CD4-positive, alpha-beta T cell treated with Interleukin-17A for 4 hours (primary cell): ENCODE measurements at regions not wholly inside any gene's neighbourhood (a gene's known extent, or its start where the extent isn't known, plus 50 kb on each side); places are given as distances from the start of the nearest gene placed in this dataset.
"Not testable (repeated sequence)": the region's sequence is repeated elsewhere in the genome, so short reads cannot be mapped to it uniquely, and the experiment has no call there.

Experiments used
- DNase-seq: peaks from one replicate; pipeline ENCODE4 v3.0.0-alpha.2; 2020; ENCODE audit warnings: mixed read lengths

- not testable (repeated sequence) for DNase-seq
Measured at GRCh38 chr16:87124405-87124804, 192.8 kb downstream of the C16orf95 start.

- no peak for DNase-seq
Measured at GRCh38 chr16:87125206-87126155, 191.7 kb downstream of the C16orf95 start.

GRCh38 chr16:87126403-87127025 is 190.7 kb downstream of the C16orf95 start:
- no peak for DNase-seq

GRCh38 chr16:87127061-87127765 is 190.0 kb downstream of the C16orf95 start:
- no peak for DNase-seq

GRCh38 chr16:87127766-87128147 is 189.4 kb downstream of the C16orf95 start:
- DNase-seq: no peak

- DNase-seq: no peak
Measured at GRCh38 chr16:87129771-87130170, 187.4 kb downstream of the C16orf95 start.

GRCh38 chr16:87131061-87131995 is 185.9 kb downstream of the C16orf95 start:
- DNase-seq: no peak

GRCh38 chr16:87131996-87132345 is 185.2 kb downstream of the C16orf95 start:
- no peak for DNase-seq

GRCh38 chr16:87132361-87133014 is 184.7 kb downstream of the C16orf95 start:
- no peak for DNase-seq

- DNase-seq: no peak
Measured at GRCh38 chr16:87133112-87133850, 183.9 kb downstream of the C16orf95 start.

- no peak for DNase-seq
Measured at GRCh38 chr16:87133966-87134627, 183.1 kb downstream of the C16orf95 start.

GRCh38 chr16:87134628-87134995 is 182.6 kb downstream of the C16orf95 start:
- no peak for DNase-seq

- DNase-seq: no peak
Measured at GRCh38 chr16:87135246-87136030, 181.8 kb downstream of the C16orf95 start.

- DNase-seq: no peak
Measured at GRCh38 chr16:87138316-87138715, 178.9 kb downstream of the C16orf95 start.

- DNase-seq: no peak
Measured at GRCh38 chr16:87138738-87139267, 178.4 kb downstream of the C16orf95 start.

GRCh38 chr16:87140211-87141200 is 176.7 kb downstream of the C16orf95 start:
- DNase-seq: no peak

- no peak for DNase-seq
Measured at GRCh38 chr16:87141402-87141801, 175.8 kb downstream of the C16orf95 start.

- no peak for DNase-seq
Measured at GRCh38 chr16:87143661-87144121, 173.5 kb downstream of the C16orf95 start.
